GM10266 (cell line): ENCODE measurements at regions not wholly inside any gene's neighbourhood (a gene's known extent, or its start where the extent isn't known, plus 50 kb on each side); places are given as distances from the start of the nearest gene placed in this dataset.

Experiments used
- DNase-seq: peaks from one replicate; pipeline ENCODE4 v3.0.0; 2012; ENCODE audit errors: extremely low spot score
- TF ChIP-seq, protein P1 (sequence below): IDR thresholded peaks from 2 replicates; pipeline ENCODE4 v1.5.1; 2012; ENCODE audit warnings: mild to moderate bottlenecking, low read depth; ENCODE audit not compliant: control insufficient read depth, insufficient read depth; ENCODE audit errors: missing control alignments

DNA sequence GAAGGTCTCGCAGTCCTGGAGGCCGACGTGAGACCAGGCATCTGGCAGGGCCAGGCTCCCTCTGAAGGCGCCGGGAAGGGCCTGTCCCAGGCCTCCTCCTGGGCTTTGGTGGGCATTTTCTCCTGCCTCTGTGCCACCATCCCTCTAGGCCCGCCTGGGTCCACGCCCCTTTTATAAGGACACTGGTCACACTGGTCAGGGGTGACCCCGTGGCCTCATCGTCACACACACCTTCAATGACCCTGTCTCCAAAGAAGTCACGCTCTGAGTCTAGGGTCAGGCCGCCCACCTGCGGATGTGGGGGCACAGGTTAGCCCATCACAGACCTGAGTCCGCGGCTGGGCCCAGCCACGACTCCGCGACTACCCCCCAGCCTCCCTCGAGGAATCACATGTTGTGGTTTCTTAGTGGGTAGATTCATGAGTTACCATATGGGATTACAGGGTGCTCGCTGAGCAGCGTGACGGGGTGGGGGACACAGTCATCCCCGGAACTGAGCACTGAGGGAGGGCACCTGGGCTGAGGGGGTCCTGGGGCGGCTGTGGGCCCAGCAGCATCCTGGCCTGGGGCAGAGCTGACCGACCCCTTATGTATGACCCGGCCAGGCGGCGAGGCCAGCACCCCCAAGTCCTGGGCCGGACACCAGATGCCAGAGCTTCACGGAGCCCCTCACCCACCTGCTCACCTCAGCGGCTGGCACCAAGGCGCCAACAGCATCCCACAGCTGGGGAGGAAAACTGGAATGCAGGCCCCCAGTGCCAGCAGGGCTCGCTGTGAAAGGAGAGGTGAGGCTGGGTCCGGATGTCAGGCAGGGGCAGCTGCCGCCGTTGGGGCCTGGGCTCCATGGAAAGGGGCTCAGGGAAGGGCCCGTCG is 115.9 kb downstream of the DLL1 start:
- TF ChIP-seq, protein P1, sequence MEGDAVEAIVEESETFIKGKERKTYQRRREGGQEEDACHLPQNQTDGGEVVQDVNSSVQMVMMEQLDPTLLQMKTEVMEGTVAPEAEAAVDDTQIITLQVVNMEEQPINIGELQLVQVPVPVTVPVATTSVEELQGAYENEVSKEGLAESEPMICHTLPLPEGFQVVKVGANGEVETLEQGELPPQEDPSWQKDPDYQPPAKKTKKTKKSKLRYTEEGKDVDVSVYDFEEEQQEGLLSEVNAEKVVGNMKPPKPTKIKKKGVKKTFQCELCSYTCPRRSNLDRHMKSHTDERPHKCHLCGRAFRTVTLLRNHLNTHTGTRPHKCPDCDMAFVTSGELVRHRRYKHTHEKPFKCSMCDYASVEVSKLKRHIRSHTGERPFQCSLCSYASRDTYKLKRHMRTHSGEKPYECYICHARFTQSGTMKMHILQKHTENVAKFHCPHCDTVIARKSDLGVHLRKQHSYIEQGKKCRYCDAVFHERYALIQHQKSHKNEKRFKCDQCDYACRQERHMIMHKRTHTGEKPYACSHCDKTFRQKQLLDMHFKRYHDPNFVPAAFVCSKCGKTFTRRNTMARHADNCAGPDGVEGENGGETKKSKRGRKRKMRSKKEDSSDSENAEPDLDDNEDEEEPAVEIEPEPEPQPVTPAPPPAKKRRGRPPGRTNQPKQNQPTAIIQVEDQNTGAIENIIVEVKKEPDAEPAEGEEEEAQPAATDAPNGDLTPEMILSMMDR = no peak
- DNase-seq = no peak

DNA sequence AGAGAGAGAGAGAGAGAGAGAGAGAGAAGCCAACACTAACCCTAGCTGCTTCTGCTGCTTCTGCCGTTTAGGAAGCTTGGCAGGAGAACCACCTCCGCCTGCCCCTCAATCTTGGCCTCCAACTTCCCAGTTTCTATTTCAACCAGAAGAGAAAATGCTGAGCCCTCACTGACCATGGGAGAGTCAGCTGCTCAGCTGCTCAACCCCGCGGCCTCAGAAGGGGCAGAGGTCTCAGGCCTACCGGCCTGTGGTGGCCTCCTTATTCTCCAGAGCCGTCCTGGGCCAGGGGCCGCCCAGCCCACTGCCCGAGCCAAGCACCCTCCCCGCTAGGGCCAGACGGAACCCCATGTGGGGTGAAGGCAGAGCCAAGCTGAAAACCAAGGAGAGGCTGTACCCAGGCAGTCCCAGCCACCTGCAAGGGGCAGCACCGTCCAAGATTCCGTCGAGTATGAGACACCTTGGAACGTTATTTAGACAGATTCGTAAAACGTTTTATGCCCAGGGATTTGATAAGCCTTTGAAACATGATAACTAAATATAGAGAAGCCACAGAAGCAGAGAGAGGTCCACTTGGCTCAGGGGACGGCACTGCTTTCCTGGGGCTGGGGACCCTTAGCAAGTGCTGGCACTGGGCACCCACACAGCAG is 116.6 kb downstream of the DLL1 start:
- TF ChIP-seq, protein P1 = no peak
- no peak for DNase-seq

DNA sequence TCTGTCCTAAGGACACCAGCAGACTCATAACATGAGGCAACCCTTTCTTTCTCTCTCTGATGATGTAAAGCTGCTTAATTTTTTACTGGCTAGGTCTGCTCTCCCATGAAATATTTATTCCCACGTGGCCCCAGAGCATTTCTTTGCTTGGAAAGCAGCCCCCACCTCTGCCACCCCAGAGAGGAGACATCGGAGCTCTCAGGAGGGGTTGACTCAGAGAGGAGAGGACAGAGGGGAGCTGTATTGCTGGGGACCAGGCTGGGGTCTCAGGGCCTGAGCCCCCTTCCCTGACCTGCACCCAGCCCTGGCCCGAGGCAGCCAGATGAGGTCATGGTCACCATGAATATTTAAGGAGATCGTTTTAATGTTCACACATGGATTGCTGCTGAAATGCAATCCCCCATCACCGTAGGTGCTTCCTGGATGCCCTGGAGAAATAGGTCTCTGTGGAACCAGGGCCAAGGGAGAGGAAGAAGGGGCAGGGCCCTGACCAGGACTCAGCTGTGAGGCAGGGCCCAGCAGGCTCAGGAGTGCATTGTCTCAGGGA is 117.5 kb downstream of the DLL1 start:
- DNase-seq = no peak
- TF ChIP-seq, protein P1 = no peak

DNA sequence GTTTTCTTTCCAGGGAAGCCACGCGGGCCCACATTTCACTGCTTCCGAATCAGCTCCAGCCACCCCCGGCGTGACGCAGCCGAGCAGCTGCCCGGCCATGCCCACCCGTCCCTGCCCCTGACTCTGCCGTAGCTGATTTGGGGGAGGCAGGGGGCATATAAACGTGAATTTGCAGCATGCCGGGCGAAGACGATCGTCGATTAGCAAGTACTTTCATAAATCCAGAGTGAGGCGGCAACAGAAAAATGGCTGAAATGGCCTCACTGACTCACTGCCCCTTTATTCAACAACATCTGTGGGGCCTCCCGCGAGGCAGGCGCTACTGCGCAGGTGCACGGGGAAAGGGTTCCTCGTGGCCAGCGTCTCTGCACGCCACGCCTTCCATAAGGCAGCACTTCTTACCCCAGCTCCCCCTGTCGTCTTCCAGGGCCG is 118.0 kb downstream of the DLL1 start:
- TF ChIP-seq, protein P1 = no peak
- DNase-seq = no peak

DNA sequence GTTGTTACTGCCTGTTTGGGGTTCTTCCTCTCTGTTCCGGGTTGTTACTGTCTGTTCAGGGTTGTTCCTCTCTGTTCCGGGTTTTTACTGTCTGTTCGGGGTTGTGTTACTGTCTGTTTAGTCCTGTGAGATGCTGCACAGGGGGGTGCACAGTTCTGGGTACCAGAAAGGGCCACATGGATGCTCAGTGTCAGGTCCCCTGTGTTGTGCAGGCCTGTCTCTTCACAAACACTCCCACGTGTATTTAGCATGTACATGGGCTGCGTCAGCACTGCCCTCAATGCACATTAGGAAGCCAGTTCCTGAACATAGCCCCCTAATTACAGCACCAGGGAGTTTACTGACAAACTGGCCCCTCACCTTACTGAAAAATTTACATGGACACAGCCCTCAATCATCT is 118.5 kb downstream of the DLL1 start:
- TF ChIP-seq, protein P1 = no peak
- no peak for DNase-seq

DNA sequence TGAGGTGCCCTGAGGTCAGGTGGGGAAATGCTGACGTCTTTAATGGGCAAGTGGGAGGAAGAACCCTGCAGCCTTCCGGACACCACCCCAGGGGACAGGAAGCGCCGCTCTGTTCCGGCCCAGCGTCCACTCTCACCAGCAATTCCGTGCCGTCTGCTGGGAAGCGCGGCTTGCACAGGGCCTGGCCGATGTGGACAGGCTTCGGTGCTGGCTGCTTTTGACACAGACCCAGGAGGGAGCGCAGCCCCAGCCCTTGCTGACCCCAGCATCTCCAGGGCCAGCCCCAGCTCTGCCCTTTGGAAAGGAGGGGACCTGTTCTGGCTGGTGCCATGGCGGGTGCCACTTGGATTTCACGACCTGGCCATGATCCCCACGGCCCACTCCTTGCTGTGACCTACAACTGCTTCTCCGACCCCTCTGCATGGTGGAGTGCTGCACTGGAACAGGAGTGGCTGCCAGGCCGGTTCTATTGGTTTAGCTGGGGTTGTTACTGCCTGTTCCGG is 123.2 kb downstream of the DLL1 start:
- TF ChIP-seq, protein P1 = no peak
- DNase-seq = no peak
